Fibroblast of upper back skin (primary cell): ENCODE measurements at regions not wholly inside any gene's neighbourhood (a gene's known extent, or its start where the extent isn't known, plus 50 kb on each side); places are given as distances from the start of the nearest gene placed in this dataset.

ENCODE experiments used
- DNase-seq: peaks from one replicate; pipeline ENCODE4 v3.0.0-alpha.2; 2013

- DNase-seq, result no peak
Measured at GRCh38 chr3:102248981-102249705, 185.7 kb upstream of the ZPLD1 start.

GRCh38 chr3:102255736-102256135 lies 179.1 kb upstream of the ZPLD1 start:
- DNase-seq, result no peak

GRCh38 chr3:102258666-102259227 lies 176.1 kb upstream of the ZPLD1 start:
- no peak for DNase-seq

GRCh38 chr3:102259663-102260062 lies 175.2 kb upstream of the ZPLD1 start:
- no peak for DNase-seq

GRCh38 chr3:102265720-102266119 lies 169.1 kb upstream of the ZPLD1 start:
- DNase-seq, result peak; percentile 1

GRCh38 chr3:102269406-102269805 lies 165.4 kb upstream of the ZPLD1 start:
- no peak for DNase-seq

GRCh38 chr3:102290241-102290640 lies 144.6 kb upstream of the ZPLD1 start:
- no peak for DNase-seq

- DNase-seq, result no peak
Measured at GRCh38 chr3:102295756-102296155, 139.1 kb upstream of the ZPLD1 start.

GRCh38 chr3:102297072-102297658 lies 137.7 kb upstream of the ZPLD1 start:
- no peak for DNase-seq

GRCh38 chr3:102299125-102299877 lies 135.5 kb upstream of the ZPLD1 start:
- no peak for DNase-seq

- DNase-seq, result no peak
Measured at GRCh38 chr3:102301155-102301880, 133.5 kb upstream of the ZPLD1 start.

- DNase-seq, result no peak
Measured at GRCh38 chr3:102302020-102302419, 132.8 kb upstream of the ZPLD1 start.

GRCh38 chr3:102304550-102304949 lies 130.3 kb upstream of the ZPLD1 start:
- no peak for DNase-seq

- no peak for DNase-seq
Measured at GRCh38 chr3:102307442-102307841, 127.4 kb upstream of the ZPLD1 start.

- no peak for DNase-seq
Measured at GRCh38 chr3:102329066-102329465, 105.7 kb upstream of the ZPLD1 start.

- DNase-seq, result no peak
Measured at GRCh38 chr3:102329561-102329960, 105.3 kb upstream of the ZPLD1 start.

GRCh38 chr3:102332205-102332604 lies 102.6 kb upstream of the ZPLD1 start:
- DNase-seq, result no peak

GRCh38 chr3:102332934-102333333 lies 101.9 kb upstream of the ZPLD1 start:
- no peak for DNase-seq

GRCh38 chr3:102336130-102336529 lies 98.7 kb upstream of the ZPLD1 start:
- DNase-seq, result peak; percentile 11

- no peak for DNase-seq
Measured at GRCh38 chr3:102339671-102340070, 95.1 kb upstream of the ZPLD1 start.

- DNase-seq, result no peak
Measured at GRCh38 chr3:102346897-102347296, 87.9 kb upstream of the ZPLD1 start.

- DNase-seq, result no peak
Measured at GRCh38 chr3:102348904-102349303, 85.9 kb upstream of the ZPLD1 start.

GRCh38 chr3:102353148-102353547 lies 81.7 kb upstream of the ZPLD1 start:
- no peak for DNase-seq
